ENCODE measurements at regions not wholly inside any gene's neighbourhood (a gene's known extent, or its start where the extent isn't known, plus 50 kb on each side); places are given as distances from the start of the nearest gene placed in this dataset.

DNA sequence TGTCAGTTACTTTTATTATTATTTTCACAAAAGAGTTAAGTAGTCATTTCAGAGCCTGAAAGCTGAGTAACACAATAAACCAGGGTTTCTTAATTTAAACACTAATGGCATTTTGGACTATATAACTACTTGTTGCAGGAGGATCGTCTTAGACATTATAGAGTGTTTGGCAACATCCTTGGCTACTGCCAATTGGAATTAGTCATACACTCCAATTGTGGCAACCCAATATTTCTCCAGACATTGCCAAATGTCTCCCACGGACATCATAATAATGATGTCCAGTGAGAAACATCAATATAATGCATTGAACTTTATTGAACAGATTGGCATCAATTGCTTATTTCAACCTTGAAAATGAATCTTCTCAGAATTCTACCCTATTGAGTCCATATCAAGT, 441.9 kb upstream of the ADGRL4 start:
- Histone ChIP-seq H3K9ac (ENCODE audit: extremely low read depth, low read length, poor library complexity, severe bottlenecking) (no peak overlapping the region), H3K9me3 (ENCODE audit: control insufficient read depth, low read length) (no peaks in the 10 kb centered on the region), H3K4me3 (ENCODE audit: low read length) (no peak overlapping the region), H3K4me1 (ENCODE audit: control insufficient read depth, insufficient read depth, low read length) (no peaks in the 10 kb centered on the region), H3K27ac (ENCODE audit: low read depth, low read length) (no peak overlapping the region), H3K36me3 (ENCODE audit: control insufficient read depth, insufficient read depth, low read length) (no peaks in the 10 kb centered on the region), H3K27me3 (ENCODE audit: control insufficient read depth, insufficient read depth, low read length, poor library complexity, severe bottlenecking) (no peaks in the 10 kb centered on the region)
- no peaks in the 10 kb centered on the region for H3K27me3 Mint-ChIP-seq (ENCODE audit: insufficient read depth)
- 86 to 100% methylated on average over 1 to 2 of the region's 2 CpGs for WGBS, 2 experiments (ENCODE audit: insufficient coverage in 1 of 2, insufficient read length in 1 of 2)
- H3K4me3 Mint-ChIP-seq: no peak overlapping the region
- no peak for DNase-seq
- no peaks in the 10 kb centered on the region for H3K36me3 Mint-ChIP-seq (ENCODE audit: low read depth)
- H3K4me1 Mint-ChIP-seq: no peaks in the 10 kb centered on the region
- H3K9me3 Mint-ChIP-seq: no peaks in the 10 kb centered on the region
- no peak overlapping the region for H3K27ac Mint-ChIP-seq
- TF ChIP-seq, protein P1, sequence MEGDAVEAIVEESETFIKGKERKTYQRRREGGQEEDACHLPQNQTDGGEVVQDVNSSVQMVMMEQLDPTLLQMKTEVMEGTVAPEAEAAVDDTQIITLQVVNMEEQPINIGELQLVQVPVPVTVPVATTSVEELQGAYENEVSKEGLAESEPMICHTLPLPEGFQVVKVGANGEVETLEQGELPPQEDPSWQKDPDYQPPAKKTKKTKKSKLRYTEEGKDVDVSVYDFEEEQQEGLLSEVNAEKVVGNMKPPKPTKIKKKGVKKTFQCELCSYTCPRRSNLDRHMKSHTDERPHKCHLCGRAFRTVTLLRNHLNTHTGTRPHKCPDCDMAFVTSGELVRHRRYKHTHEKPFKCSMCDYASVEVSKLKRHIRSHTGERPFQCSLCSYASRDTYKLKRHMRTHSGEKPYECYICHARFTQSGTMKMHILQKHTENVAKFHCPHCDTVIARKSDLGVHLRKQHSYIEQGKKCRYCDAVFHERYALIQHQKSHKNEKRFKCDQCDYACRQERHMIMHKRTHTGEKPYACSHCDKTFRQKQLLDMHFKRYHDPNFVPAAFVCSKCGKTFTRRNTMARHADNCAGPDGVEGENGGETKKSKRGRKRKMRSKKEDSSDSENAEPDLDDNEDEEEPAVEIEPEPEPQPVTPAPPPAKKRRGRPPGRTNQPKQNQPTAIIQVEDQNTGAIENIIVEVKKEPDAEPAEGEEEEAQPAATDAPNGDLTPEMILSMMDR (conservative IDR thresholded peaks at IDR 0.05): no peak

DNA sequence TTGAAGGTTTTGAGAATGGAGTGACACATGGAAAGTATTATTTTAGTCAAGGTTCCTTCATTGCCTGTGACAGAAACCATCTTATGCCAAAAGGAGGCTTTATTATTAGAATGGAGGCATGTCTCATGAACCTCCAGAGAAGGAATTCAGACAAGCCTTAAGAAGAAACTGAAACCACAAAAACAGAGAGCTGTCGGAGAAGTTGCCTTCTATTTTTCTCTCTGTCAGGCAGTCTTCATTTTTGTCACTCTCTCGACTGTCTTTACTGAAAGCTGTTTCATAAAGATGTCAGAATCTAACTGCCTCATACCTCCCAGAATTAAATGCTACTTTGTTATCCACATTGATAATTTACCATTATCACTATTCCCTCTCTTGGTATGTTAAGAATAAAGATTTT, 434.7 kb upstream of the ADGRL4 start:
- Histone ChIP-seq H3K9me3 (ENCODE audit: control insufficient read depth, low read length) (no peaks in the 10 kb centered on the region), H3K9ac (ENCODE audit: extremely low read depth, low read length, poor library complexity, severe bottlenecking) (no peak overlapping the region), H3K36me3 (ENCODE audit: control insufficient read depth, insufficient read depth, low read length) (no peaks in the 10 kb centered on the region), H3K27me3 (ENCODE audit: control insufficient read depth, insufficient read depth, low read length, poor library complexity, severe bottlenecking) (no peaks in the 10 kb centered on the region), H3K4me3 (ENCODE audit: low read length) (no peak overlapping the region), H3K27ac (ENCODE audit: low read depth, low read length) (no peak overlapping the region), H3K4me1 (ENCODE audit: control insufficient read depth, insufficient read depth, low read length) (no peaks in the 10 kb centered on the region)
- TF ChIP-seq, protein P1 (conservative IDR thresholded peaks at IDR 0.05): no peak
- H3K27me3 Mint-ChIP-seq (ENCODE audit: insufficient read depth): no peaks in the 10 kb centered on the region
- no peaks in the 10 kb centered on the region for H3K9me3 Mint-ChIP-seq
- WGBS, 2 experiments (ENCODE audit: insufficient coverage in 1 of 2, insufficient read length in 1 of 2): 70 to 90% methylated on average over 2 of the region's 2 CpGs
- H3K4me1 Mint-ChIP-seq: no peaks in the 10 kb centered on the region
- no peak for DNase-seq
- no peaks in the 10 kb centered on the region for H3K36me3 Mint-ChIP-seq (ENCODE audit: low read depth)
- H3K27ac Mint-ChIP-seq: no peak overlapping the region
- no peak overlapping the region for H3K4me3 Mint-ChIP-seq

DNA sequence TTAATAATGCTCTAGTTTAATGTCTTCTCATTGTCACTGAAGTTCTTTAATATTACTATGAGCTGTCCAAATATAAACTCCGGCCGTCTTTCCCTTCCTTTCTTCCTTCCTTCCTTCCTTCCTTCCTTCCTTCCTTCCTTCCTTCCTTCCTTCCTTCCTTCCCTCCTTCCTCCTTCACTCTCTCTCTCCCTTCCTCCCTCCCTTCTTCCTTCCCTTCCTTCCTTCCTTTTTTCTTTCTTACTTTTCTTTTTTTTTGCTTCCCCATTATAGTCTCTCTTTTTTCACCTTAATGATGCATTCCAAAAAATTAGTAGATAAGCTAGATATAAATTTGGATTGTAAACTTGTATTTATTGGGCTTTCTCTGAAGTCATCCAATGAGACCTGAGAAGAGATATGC, 431.0 kb upstream of the ADGRL4 start:
- TF ChIP-seq, protein P1 (conservative IDR thresholded peaks at IDR 0.05): no peak
- no peaks in the 10 kb centered on the region for H3K9me3 ChIP-seq (ENCODE audit: control insufficient read depth, low read length)
- Mint-ChIP-seq H3K36me3 (ENCODE audit: low read depth) (no peaks in the 10 kb centered on the region), H3K9me3 (no peaks in the 10 kb centered on the region), H3K27me3 (ENCODE audit: insufficient read depth) (no peaks in the 10 kb centered on the region), H3K4me1 (no peaks in the 10 kb centered on the region), H3K27ac (no peak overlapping the region), H3K4me3 (no peak overlapping the region)
- 93% methylated on average over 2 of the region's 2 CpGs; no CpG with 5 or more reads in 1 of the 2 experiments for WGBS, 2 experiments (ENCODE audit: insufficient coverage in 1 of 2, insufficient read length in 1 of 2)
- no peaks in the 10 kb centered on the region for H3K4me1 ChIP-seq (ENCODE audit: control insufficient read depth, insufficient read depth, low read length)
- no peak for DNase-seq
- H3K36me3 ChIP-seq (ENCODE audit: control insufficient read depth, insufficient read depth, low read length): no peaks in the 10 kb centered on the region
- no peak overlapping the region for H3K9ac ChIP-seq (ENCODE audit: extremely low read depth, low read length, poor library complexity, severe bottlenecking)
- no peak overlapping the region for H3K4me3 ChIP-seq (ENCODE audit: low read length)
- no peaks in the 10 kb centered on the region for H3K27me3 ChIP-seq (ENCODE audit: control insufficient read depth, insufficient read depth, low read length, poor library complexity, severe bottlenecking)
- H3K27ac ChIP-seq (ENCODE audit: low read depth, low read length): no peak overlapping the region

All from endodermal cell (in vitro differentiated cells).